Cardiac muscle cell (in vitro differentiated cells and primary cell): ENCODE measurements at regions not wholly inside any gene's neighbourhood (a gene's known extent, or its start where the extent isn't known, plus 50 kb on each side); places are given as distances from the start of the nearest gene placed in this dataset.

ENCODE experiments used
- DNase-seq, 2 donors: peaks; one replicate each; pipeline versions ENCODE4 v3.0.0 to v3.0.0-alpha.2; 2010 to 2017; ENCODE audit warnings: low read depth in 1 of 2, low spot score in 1 of 2
- H3K27ac ChIP-seq: fragments of 200-600 bp; sonication (generic); 2 replicates; pipeline ENCODE4 v1.5.1; 2016
- H3K27me3 ChIP-seq: fragments of 200-600 bp; sonication (generic); 2 replicates; pipeline ENCODE4 v1.6.0; 2016; ENCODE audit warnings: control low read depth
- H3K36me3 ChIP-seq: fragments of 200-600 bp; sonication (generic); 2 replicates; pipeline ENCODE4 v1.5.1; 2016; ENCODE audit warnings: control low read depth
- H3K4me1 ChIP-seq: fragments of 200-600 bp; sonication (generic); 2 replicates; pipeline ENCODE4 v1.8.1; 2017; ENCODE audit warnings: low read depth, mild to moderate bottlenecking, mixed run types
- H3K4me3 ChIP-seq: fragments of 200-600 bp; sonication (generic); 2 replicates; pipeline ENCODE4 v1.5.1; 2016; ENCODE audit warnings: mild to moderate bottlenecking
- H3K9me3 ChIP-seq: fragments of 200-600 bp; sonication (generic); 2 replicates; pipeline ENCODE4 v1.5.1; 2017; ENCODE audit warnings: low read depth, mild to moderate bottlenecking, control low read depth
- CTCF ChIP-seq: IDR thresholded peaks from 2 replicates; pipeline ENCODE4 v1.5.1; 2012; ENCODE audit warnings: low read depth, mild to moderate bottlenecking, low read length

- DNase-seq, result peak in 1 of 2 donors; percentile 18
- no peaks in the 10 kb centered on the region for H3K27me3 ChIP-seq
- no peak overlapping the region for H3K27ac ChIP-seq
These were observed 94.3 kb downstream of the PRLHR start for GRCh38 chr10:118501171-118501570.

DNA sequence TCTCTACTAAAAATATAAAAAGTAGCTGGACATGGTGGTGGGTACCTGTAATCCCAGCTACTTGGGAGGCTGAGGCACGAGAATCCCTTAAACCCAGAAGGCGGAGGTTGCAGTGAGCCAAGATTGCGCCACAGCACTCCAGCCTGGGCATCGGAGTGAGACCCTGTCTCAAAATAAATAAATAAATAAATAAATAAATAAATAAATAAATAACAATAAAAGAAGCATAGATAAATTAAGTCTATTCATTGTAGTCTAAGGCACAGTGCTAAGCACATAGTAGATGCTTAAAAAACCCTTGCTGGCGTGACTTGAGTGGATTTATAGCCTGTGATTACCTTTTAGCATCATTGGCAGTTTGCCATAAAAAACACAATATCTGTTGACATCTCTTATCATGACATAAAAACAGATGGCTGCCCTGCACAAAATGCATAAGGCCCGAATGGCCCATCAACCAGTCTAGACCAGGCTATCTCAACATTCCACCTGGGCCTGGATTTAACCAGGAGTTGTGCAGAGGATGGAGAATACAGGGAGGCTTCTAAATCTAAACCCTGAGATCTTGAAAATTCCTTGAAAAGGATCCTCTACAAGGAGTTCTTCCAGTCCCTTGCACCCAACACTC, 94.9 kb downstream of the PRLHR start:
- H3K27ac ChIP-seq, result no peak overlapping the region
- no peak overlapping the region for H3K4me3 ChIP-seq
- H3K9me3 ChIP-seq, result no peaks in the 10 kb centered on the region
- no peaks in the 10 kb centered on the region for H3K4me1 ChIP-seq
- H3K27me3 ChIP-seq, result no peaks in the 10 kb centered on the region
- DNase-seq, result no peak
- no peak for TF ChIP-seq CTCF
- H3K36me3 ChIP-seq, result no peaks in the 10 kb centered on the region

More at GRCh38 chr10:118501171-118501570, 94.3 kb downstream of the PRLHR start:
- Histone ChIP-seq H3K36me3 (no peaks in the 10 kb centered on the region), H3K4me1 (no peaks in the 10 kb centered on the region), H3K4me3 (no peak overlapping the region), H3K9me3 (no peaks in the 10 kb centered on the region)
- no peak for TF ChIP-seq CTCF

- no peak overlapping the region for H3K4me3 ChIP-seq
- no peaks in the 10 kb centered on the region for H3K4me1 ChIP-seq
- H3K36me3 ChIP-seq, result no peaks in the 10 kb centered on the region
- H3K9me3 ChIP-seq, result no peaks in the 10 kb centered on the region
- H3K27me3 ChIP-seq, result no peaks in the 10 kb centered on the region
- no peak for TF ChIP-seq CTCF
- H3K27ac ChIP-seq, result no peak overlapping the region
- DNase-seq, result no peak
These were observed 96.3 kb downstream of the PRLHR start for GRCh38 chr10:118499186-118499585.

DNA sequence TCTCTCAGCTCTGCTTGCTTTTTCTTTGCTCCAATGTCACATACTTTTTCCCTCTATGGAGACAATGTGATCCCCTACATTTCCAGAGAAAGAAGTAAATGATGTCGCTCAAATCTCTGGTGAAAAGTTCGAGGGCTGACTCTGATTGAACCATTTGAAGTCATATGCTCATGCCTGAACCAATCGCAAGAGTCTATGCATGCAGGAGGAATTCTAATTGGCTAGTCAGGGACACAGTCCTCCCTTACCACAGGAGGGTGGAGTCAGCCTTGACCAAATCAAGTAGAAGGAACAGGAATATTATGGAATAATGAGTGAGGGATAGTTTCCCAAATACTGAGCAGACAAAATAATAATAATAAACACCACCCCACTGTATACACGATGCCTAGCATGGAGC, 96.8 kb downstream of the PRLHR start:
- DNase-seq, result no peak
- H3K27ac ChIP-seq, result no peak overlapping the region
- no peaks in the 10 kb centered on the region for H3K27me3 ChIP-seq
- H3K4me1 ChIP-seq, result no peaks in the 10 kb centered on the region
- H3K9me3 ChIP-seq, result no peaks in the 10 kb centered on the region
- H3K4me3 ChIP-seq, result no peak overlapping the region
- TF ChIP-seq CTCF, result no peak
- no peaks in the 10 kb centered on the region for H3K36me3 ChIP-seq

GRCh38 chr10:118497227-118497626, 98.2 kb downstream of the PRLHR start:
- no peaks in the 10 kb centered on the region for H3K36me3 ChIP-seq
- no peaks in the 10 kb centered on the region for H3K9me3 ChIP-seq
- no peaks in the 10 kb centered on the region for H3K27me3 ChIP-seq
- H3K4me3 ChIP-seq, result no peak overlapping the region
- no peak overlapping the region for H3K27ac ChIP-seq
- no peak for TF ChIP-seq CTCF
- no peaks in the 10 kb centered on the region for H3K4me1 ChIP-seq
- no peak for DNase-seq

GRCh38 chr10:118496525-118496924, 98.9 kb downstream of the PRLHR start:
- Histone ChIP-seq H3K36me3 (no peaks in the 10 kb centered on the region), H3K27me3 (no peaks in the 10 kb centered on the region), H3K4me3 (no peak overlapping the region), H3K27ac (no peak overlapping the region), H3K4me1 (no peaks in the 10 kb centered on the region), H3K9me3 (no peaks in the 10 kb centered on the region)
- no peak for TF ChIP-seq CTCF
- DNase-seq, result no peak
